C4-2B (cell line): ENCODE measurements at regions not wholly inside any gene's neighbourhood (a gene's known extent, or its start where the extent isn't known, plus 50 kb on each side); places are given as distances from the start of the nearest gene placed in this dataset.

ENCODE experiments used
- H3K27ac ChIP-seq: fragments of 450-650 bp; 2 replicates; pipeline ENCODE4 v1.5.1; 2017
- CTCF ChIP-seq: fragments of 450-650 bp; conservative IDR thresholded peaks from 2 replicates; pipeline ENCODE4 v1.5.1; 2017; ENCODE audit warnings: mild to moderate bottlenecking
- ZFX ChIP-seq: fragments of 450-650 bp; IDR thresholded peaks from 2 replicates; pipeline ENCODE4 v1.6.1; 2017

GRCh38 chr3:18237251-18238005, 187.7 kb downstream of the SATB1 start:
- no peak overlapping the region for H3K27ac ChIP-seq
- TF ChIP-seq ZFX (no peak), CTCF (no peak)

- no peak overlapping the region for H3K27ac ChIP-seq
- TF ChIP-seq CTCF = no peak
- no peak for TF ChIP-seq ZFX
Observed at GRCh38 chr3:18236726-18237125, 188.4 kb downstream of the SATB1 start.

- H3K27ac ChIP-seq = no peak overlapping the region
- TF ChIP-seq ZFX (no peak), CTCF (no peak)
Observed at GRCh38 chr3:18234717-18235335, 190.3 kb downstream of the SATB1 start.

GRCh38 chr3:18233987-18234716, 191.0 kb downstream of the SATB1 start:
- H3K27ac ChIP-seq = no peak overlapping the region
- no peak for TF ChIP-seq CTCF
- TF ChIP-seq ZFX = no peak

GRCh38 chr3:18232317-18232716, 192.8 kb downstream of the SATB1 start:
- H3K27ac ChIP-seq = no peak overlapping the region
- no peak for TF ChIP-seq CTCF
- no peak for TF ChIP-seq ZFX

- TF ChIP-seq CTCF (no peak), ZFX (no peak)
- H3K27ac ChIP-seq = no peak overlapping the region
Observed at GRCh38 chr3:18228060-18228459, 197.1 kb downstream of the SATB1 start.

GRCh38 chr3:18225709-18226108, 199.4 kb downstream of the SATB1 start:
- H3K27ac ChIP-seq = no peak overlapping the region
- TF ChIP-seq ZFX (no peak), CTCF (no peak)
